OCI-LY1 (cell line): ENCODE measurements at regions not wholly inside any gene's neighbourhood (a gene's known extent, or its start where the extent isn't known, plus 50 kb on each side); places are given as distances from the start of the nearest gene placed in this dataset.

ENCODE experiments used
- H2AFZ ChIP-seq: fragments of 200-600 bp; sonication (generic), shearing (Covaris generic); 2 replicates; pipeline ENCODE4 v1.6.0; 2014; ENCODE audit warnings: antibody characterized with exemption, mild to moderate bottlenecking, low read length
- H3F3A ChIP-seq: fragments of 200-600 bp; sonication (generic), shearing (Covaris generic); 2 replicates; pipeline ENCODE4 v1.6.0; 2014; ENCODE audit warnings: mild to moderate bottlenecking, antibody characterized with exemption, low read length, moderate library complexity; ENCODE audit not compliant: insufficient read depth
- H3K27ac ChIP-seq: fragments of 200-600 bp; sonication (generic); 2 replicates; pipeline ENCODE4 v1.5.1; 2014; ENCODE audit warnings: low read length, mixed run types, mild to moderate bottlenecking, low read depth; ENCODE audit not compliant: poor library complexity, severe bottlenecking
- H3K27me3 ChIP-seq: fragments of 200-600 bp; sonication (generic); 2 replicates; pipeline ENCODE4 v1.6.0; 2014; ENCODE audit warnings: antibody characterized with exemption, mild to moderate bottlenecking, low read length, moderate library complexity; ENCODE audit not compliant: insufficient read depth
- H3K36me3 ChIP-seq: fragments of 200-600 bp; sonication (generic); 2 replicates; pipeline ENCODE4 v1.6.1; 2014; ENCODE audit warnings: mild to moderate bottlenecking, antibody characterized with exemption, low read length, moderate library complexity, mixed read lengths; ENCODE audit not compliant: insufficient read depth
- H3K4me1 ChIP-seq: fragments of 200-600 bp; sonication (generic); 2 replicates; pipeline ENCODE4 v1.5.1; 2014; ENCODE audit warnings: mild to moderate bottlenecking, low read length, moderate library complexity; ENCODE audit not compliant: insufficient read depth, severe bottlenecking
- H3K4me2 ChIP-seq: fragments of 200-600 bp; sonication (generic), shearing (Covaris generic); 2 replicates; pipeline ENCODE4 v1.6.1; 2014; ENCODE audit warnings: low read length
- H3K4me3 ChIP-seq: fragments of 200-600 bp; sonication (generic); 2 replicates; pipeline ENCODE4 v1.5.1; 2014; ENCODE audit warnings: low read length, low read depth, mild to moderate bottlenecking, mixed read lengths; ENCODE audit not compliant: poor library complexity, severe bottlenecking
- H3K79me2 ChIP-seq: fragments of 200-600 bp; shearing (Covaris generic); 2 replicates; pipeline ENCODE4 v1.6.1; 2016; ENCODE audit warnings: mixed run types, low read length, mixed read lengths; ENCODE audit not compliant: insufficient read depth
- H3K9ac ChIP-seq: fragments of 200-600 bp; sonication (generic), shearing (Covaris generic); 2 replicates; pipeline ENCODE4 v1.6.1; 2014; ENCODE audit warnings: mild to moderate bottlenecking, low read length, mixed read lengths
- H3K9me2 ChIP-seq: fragments of 200-600 bp; sonication (generic), shearing (Covaris generic); 2 replicates; pipeline ENCODE4 v1.6.1; 2014; ENCODE audit warnings: low read depth, mild to moderate bottlenecking, low read length, mixed read lengths
- H3K9me3 ChIP-seq: fragments of 200-600 bp; shearing (Covaris generic); 2 replicates; pipeline ENCODE4 v1.6.1; 2014; ENCODE audit warnings: low read length, mixed read lengths
- H4K20me1 ChIP-seq: fragments of 200-600 bp; sonication (generic), shearing (Covaris generic); 2 replicates; pipeline ENCODE4 v1.6.0; 2016; ENCODE audit warnings: mild to moderate bottlenecking, low read length; ENCODE audit not compliant: insufficient read depth
- EZH2 ChIP-seq: fragments of 200-600 bp; sonication (generic), shearing (Covaris generic); IDR thresholded peaks from 2 replicates; pipeline ENCODE4 v1.8.0; 2017; ENCODE audit warnings: borderline replicate concordance, mixed run types, mild to moderate bottlenecking, antibody characterized with exemption, low read length, moderate library complexity, mixed read lengths
- TF ChIP-seq, protein P1 (sequence below): fragments of 200-600 bp; sonication (generic), shearing (Covaris generic); IDR thresholded peaks from 2 replicates; pipeline ENCODE4 v1.5.1; 2017; ENCODE audit warnings: mild to moderate bottlenecking, antibody characterized with exemption, low read length, moderate library complexity, mixed read lengths

GRCh38 chr4:187362937-187363857 is 632.4 kb upstream of the ZFP42 start:
- Histone ChIP-seq H3K4me2 (no peak overlapping the region), H2AFZ (no peak overlapping the region), H3K9me2 (no peaks in the 10 kb centered on the region), H3K4me1 (no peaks in the 10 kb centered on the region), H3F3A (no peaks in the 10 kb centered on the region), H3K79me2 (no peaks in the 10 kb centered on the region), H3K27me3 (no peaks in the 10 kb centered on the region), H4K20me1 (no peaks in the 10 kb centered on the region), H3K9ac (no peak overlapping the region), H3K36me3 (no peaks in the 10 kb centered on the region; the same call in 1 of the 2 replicates), H3K9me3 (no peaks in the 10 kb centered on the region), H3K4me3 (no peak overlapping the region), H3K27ac (no peak overlapping the region)
- TF ChIP-seq, protein P1, sequence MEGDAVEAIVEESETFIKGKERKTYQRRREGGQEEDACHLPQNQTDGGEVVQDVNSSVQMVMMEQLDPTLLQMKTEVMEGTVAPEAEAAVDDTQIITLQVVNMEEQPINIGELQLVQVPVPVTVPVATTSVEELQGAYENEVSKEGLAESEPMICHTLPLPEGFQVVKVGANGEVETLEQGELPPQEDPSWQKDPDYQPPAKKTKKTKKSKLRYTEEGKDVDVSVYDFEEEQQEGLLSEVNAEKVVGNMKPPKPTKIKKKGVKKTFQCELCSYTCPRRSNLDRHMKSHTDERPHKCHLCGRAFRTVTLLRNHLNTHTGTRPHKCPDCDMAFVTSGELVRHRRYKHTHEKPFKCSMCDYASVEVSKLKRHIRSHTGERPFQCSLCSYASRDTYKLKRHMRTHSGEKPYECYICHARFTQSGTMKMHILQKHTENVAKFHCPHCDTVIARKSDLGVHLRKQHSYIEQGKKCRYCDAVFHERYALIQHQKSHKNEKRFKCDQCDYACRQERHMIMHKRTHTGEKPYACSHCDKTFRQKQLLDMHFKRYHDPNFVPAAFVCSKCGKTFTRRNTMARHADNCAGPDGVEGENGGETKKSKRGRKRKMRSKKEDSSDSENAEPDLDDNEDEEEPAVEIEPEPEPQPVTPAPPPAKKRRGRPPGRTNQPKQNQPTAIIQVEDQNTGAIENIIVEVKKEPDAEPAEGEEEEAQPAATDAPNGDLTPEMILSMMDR = no peak
- no peak for TF ChIP-seq EZH2

- no peaks in the 10 kb centered on the region for H3F3A ChIP-seq
- H3K4me2 ChIP-seq = no peak overlapping the region
- TF ChIP-seq EZH2 = no peak
- TF ChIP-seq, protein P1 = no peak
- H3K9ac ChIP-seq = no peak overlapping the region
- H3K9me3 ChIP-seq = no peaks in the 10 kb centered on the region
- no peaks in the 10 kb centered on the region for H3K9me2 ChIP-seq
- no peaks in the 10 kb centered on the region for H4K20me1 ChIP-seq
- no peak overlapping the region for H3K4me3 ChIP-seq
- no peak overlapping the region for H2AFZ ChIP-seq
- H3K36me3 ChIP-seq = no peaks in the 10 kb centered on the region
- no peaks in the 10 kb centered on the region for H3K4me1 ChIP-seq
- H3K27ac ChIP-seq = no peak overlapping the region
- H3K79me2 ChIP-seq = no peaks in the 10 kb centered on the region
- no peaks in the 10 kb centered on the region for H3K27me3 ChIP-seq
Observed at GRCh38 chr4:187364401-187364800, 631.2 kb upstream of the ZFP42 start.

DNA sequence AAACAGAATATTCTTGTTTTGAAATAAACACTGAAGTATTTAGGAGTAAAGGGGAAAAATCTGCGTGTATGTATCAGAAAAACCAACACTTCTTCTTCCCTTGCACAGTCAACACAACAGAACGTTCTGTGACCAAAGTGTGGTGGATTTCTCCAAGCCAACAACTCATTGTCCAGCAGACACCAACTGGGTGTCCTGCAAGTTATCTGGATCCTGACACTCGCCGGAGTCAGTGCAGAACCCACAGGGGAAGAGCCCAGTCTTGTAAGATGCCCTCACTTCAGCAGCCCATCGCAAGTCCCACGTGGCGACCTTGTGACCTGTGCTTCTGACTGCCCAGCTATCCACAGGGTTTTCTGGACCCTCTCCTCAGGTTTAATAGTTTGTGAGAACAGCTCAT is 630.7 kb upstream of the ZFP42 start:
- H3K79me2 ChIP-seq = no peaks in the 10 kb centered on the region
- H3K9me3 ChIP-seq = no peaks in the 10 kb centered on the region
- H3K36me3 ChIP-seq = no peaks in the 10 kb centered on the region
- no peak overlapping the region for H3K9ac ChIP-seq
- H3K27me3 ChIP-seq = no peaks in the 10 kb centered on the region
- TF ChIP-seq, protein P1 = no peak
- TF ChIP-seq EZH2 = no peak
- no peak overlapping the region for H2AFZ ChIP-seq
- H4K20me1 ChIP-seq = no peaks in the 10 kb centered on the region
- H3F3A ChIP-seq = no peaks in the 10 kb centered on the region
- H3K9me2 ChIP-seq = no peaks in the 10 kb centered on the region
- no peaks in the 10 kb centered on the region for H3K4me1 ChIP-seq
- no peak overlapping the region for H3K4me2 ChIP-seq
- no peak overlapping the region for H3K4me3 ChIP-seq
- H3K27ac ChIP-seq = no peak overlapping the region
